HFFc6 (cell line): ENCODE measurements at regions not wholly inside any gene's neighbourhood (a gene's known extent, or its start where the extent isn't known, plus 50 kb on each side); places are given as distances from the start of the nearest gene placed in this dataset.

Experiments
- DNase-seq: peaks from one replicate; pipeline ENCODE4 v3.0.0-alpha.2; 2018
- H3K27ac Mint-ChIP-seq: 2 replicates; pipeline ENCODE4 v1.8.0; 2020; ENCODE audit warnings: mild to moderate bottlenecking, mixed read lengths
- H3K27me3 Mint-ChIP-seq: 2 replicates; pipeline ENCODE4 v1.8.0; 2021; ENCODE audit warnings: mild to moderate bottlenecking, moderate library complexity, mixed read lengths; ENCODE audit not compliant: insufficient read depth
- H3K36me3 Mint-ChIP-seq: 2 replicates; pipeline ENCODE4 v1.8.0; 2021; ENCODE audit warnings: low read depth, mixed read lengths
- H3K4me1 Mint-ChIP-seq: 2 replicates; pipeline ENCODE4 v1.8.0; 2020; ENCODE audit warnings: low read depth, mixed read lengths
- H3K4me3 Mint-ChIP-seq: 2 replicates; pipeline ENCODE4 v1.8.0; 2020; ENCODE audit warnings: mild to moderate bottlenecking, moderate library complexity, mixed read lengths
- H3K9me3 Mint-ChIP-seq: 2 replicates; pipeline ENCODE4 v1.8.0; 2020; ENCODE audit warnings: mild to moderate bottlenecking, mixed read lengths
- CTCF ChIP-seq: fragments of 200-600 bp; sonication (generic); IDR thresholded peaks from 2 replicates; pipeline ENCODE4 v1.5.0; 2021; ENCODE audit warnings: antibody characterized with exemption, mild to moderate bottlenecking

- DNase-seq = no peak
- Mint-ChIP-seq H3K27me3 (no peaks in the 10 kb centered on the region), H3K36me3 (no peaks in the 10 kb centered on the region), H3K9me3 (no peaks in the 10 kb centered on the region), H3K27ac (no peak overlapping the region), H3K4me3 (no peak overlapping the region), H3K4me1 (peaks cover 4% of the 10 kb centered on the region)
- TF ChIP-seq CTCF = no peak
Measured at GRCh38 chr12:75579552-75579951, 68.1 kb upstream of the KRR1 start.

- Mint-ChIP-seq H3K9me3 (no peaks in the 10 kb centered on the region), H3K4me1 (no peaks in the 10 kb centered on the region), H3K27ac (no peak overlapping the region), H3K4me3 (no peak overlapping the region), H3K27me3 (no peaks in the 10 kb centered on the region), H3K36me3 (no peaks in the 10 kb centered on the region)
- TF ChIP-seq CTCF = no peak
- no peak for DNase-seq
Measured at GRCh38 chr12:75578546-75578945, 67.1 kb upstream of the KRR1 start.

- Mint-ChIP-seq H3K36me3 (no peaks in the 10 kb centered on the region), H3K4me3 (no peak overlapping the region), H3K27me3 (no peaks in the 10 kb centered on the region), H3K9me3 (no peaks in the 10 kb centered on the region), H3K27ac (no peak overlapping the region), H3K4me1 (no peaks in the 10 kb centered on the region)
- TF ChIP-seq CTCF = no peak
- no peak for DNase-seq
Measured at GRCh38 chr12:75577812-75578211, 66.4 kb upstream of the KRR1 start.

GRCh38 chr12:75571656-75572205 lies 60.3 kb upstream of the KRR1 start:
- no peak for TF ChIP-seq CTCF
- no peak overlapping the region for H3K4me3 Mint-ChIP-seq
- H3K4me1 Mint-ChIP-seq = no peaks in the 10 kb centered on the region
- no peaks in the 10 kb centered on the region for H3K27me3 Mint-ChIP-seq
- DNase-seq = no peak
- H3K9me3 Mint-ChIP-seq = no peaks in the 10 kb centered on the region
- H3K36me3 Mint-ChIP-seq = no peaks in the 10 kb centered on the region
- H3K27ac Mint-ChIP-seq = no peak overlapping the region

GRCh38 chr12:75571204-75571603 lies 59.8 kb upstream of the KRR1 start:
- Mint-ChIP-seq H3K36me3 (peaks cover 4% of the 10 kb centered on the region), H3K9me3 (no peaks in the 10 kb centered on the region; the same call in 1 of the 2 replicates), H3K27me3 (no peaks in the 10 kb centered on the region), H3K4me1 (no peaks in the 10 kb centered on the region), H3K4me3 (no peak overlapping the region), H3K27ac (no peak overlapping the region)
- no peak for DNase-seq
- no peak for TF ChIP-seq CTCF

GRCh38 chr12:75568801-75569200 lies 57.4 kb upstream of the KRR1 start:
- H3K9me3 Mint-ChIP-seq = peaks cover 15% of the 10 kb centered on the region
- H3K27ac Mint-ChIP-seq = no peak overlapping the region
- TF ChIP-seq CTCF = no peak
- peaks cover 15% of the 10 kb centered on the region for H3K36me3 Mint-ChIP-seq
- H3K4me1 Mint-ChIP-seq = peaks cover 8% of the 10 kb centered on the region
- H3K27me3 Mint-ChIP-seq = no peaks in the 10 kb centered on the region
- H3K4me3 Mint-ChIP-seq = no peak overlapping the region
- no peak for DNase-seq
